HFFc6 (cell line): ENCODE measurements at regions not wholly inside any gene's neighbourhood (a gene's known extent, or its start where the extent isn't known, plus 50 kb on each side); places are given as distances from the start of the nearest gene placed in this dataset.
A peak's percentile ranks its signal among the peaks of the same experiment; 100 is the strongest.

Experiments used
- DNase-seq: peaks from one replicate; pipeline ENCODE4 v3.0.0-alpha.2; 2018
- H3K27ac Mint-ChIP-seq: 2 replicates; pipeline ENCODE4 v1.8.0; 2020; ENCODE audit warnings: mild to moderate bottlenecking, mixed read lengths
- H3K27me3 Mint-ChIP-seq: 2 replicates; pipeline ENCODE4 v1.8.0; 2021; ENCODE audit warnings: mild to moderate bottlenecking, moderate library complexity, mixed read lengths; ENCODE audit not compliant: insufficient read depth
- H3K36me3 Mint-ChIP-seq: 2 replicates; pipeline ENCODE4 v1.8.0; 2021; ENCODE audit warnings: low read depth, mixed read lengths
- H3K4me1 Mint-ChIP-seq: 2 replicates; pipeline ENCODE4 v1.8.0; 2020; ENCODE audit warnings: low read depth, mixed read lengths
- H3K4me3 Mint-ChIP-seq: 2 replicates; pipeline ENCODE4 v1.8.0; 2020; ENCODE audit warnings: mild to moderate bottlenecking, moderate library complexity, mixed read lengths
- H3K9me3 Mint-ChIP-seq: 2 replicates; pipeline ENCODE4 v1.8.0; 2020; ENCODE audit warnings: mild to moderate bottlenecking, mixed read lengths
- CTCF ChIP-seq: fragments of 200-600 bp; sonication (generic); IDR thresholded peaks from 2 replicates; pipeline ENCODE4 v1.5.0; 2021; ENCODE audit warnings: antibody characterized with exemption, mild to moderate bottlenecking

- no peak for DNase-seq
- Mint-ChIP-seq H3K4me1 (peaks cover 6% of the 10 kb centered on the region), H3K27ac (no peak overlapping the region), H3K27me3 (no peaks in the 10 kb centered on the region; the same call in none of the 2 replicates), H3K9me3 (no peaks in the 10 kb centered on the region), H3K4me3 (no peak overlapping the region), H3K36me3 (no peaks in the 10 kb centered on the region)
- no peak for TF ChIP-seq CTCF
Observed at GRCh38 chr5:108437425-108437824, 55.5 kb upstream of the FBXL17 start.

- no peaks in the 10 kb centered on the region for H3K36me3 Mint-ChIP-seq
- no peak for DNase-seq
- H3K27me3 Mint-ChIP-seq: no peaks in the 10 kb centered on the region; the same call in none of the 2 replicates
- H3K9me3 Mint-ChIP-seq: no peaks in the 10 kb centered on the region
- peaks cover 13% of the 10 kb centered on the region for H3K4me1 Mint-ChIP-seq
- no peak overlapping the region for H3K27ac Mint-ChIP-seq
- H3K4me3 Mint-ChIP-seq: no peak overlapping the region
- no peak for TF ChIP-seq CTCF
Observed at GRCh38 chr5:108436696-108437095, 54.8 kb upstream of the FBXL17 start.

GRCh38 chr5:108433600-108433999 is 51.7 kb upstream of the FBXL17 start:
- Mint-ChIP-seq H3K4me3 (no peak overlapping the region), H3K9me3 (no peaks in the 10 kb centered on the region), H3K36me3 (no peaks in the 10 kb centered on the region), H3K27ac (no peak overlapping the region), H3K4me1 (peaks cover 27% of the 10 kb centered on the region), H3K27me3 (no peaks in the 10 kb centered on the region)
- no peak for TF ChIP-seq CTCF
- no peak for DNase-seq

- Mint-ChIP-seq H3K4me1 (peaks cover 27% of the 10 kb centered on the region), H3K9me3 (no peaks in the 10 kb centered on the region), H3K27ac (peak overlapping the region; percentile 90), H3K4me3 (peak overlapping the region; percentile 42), H3K27me3 (no peaks in the 10 kb centered on the region), H3K36me3 (no peaks in the 10 kb centered on the region; the same call in 1 of the 2 replicates)
- TF ChIP-seq CTCF: no peak
- peak; percentile 60 for DNase-seq
Observed at GRCh38 chr5:108432024-108432423, 50.1 kb upstream of the FBXL17 start.
